HG03457 (cell line): ENCODE measurements at regions not wholly inside any gene's neighbourhood (a gene's known extent, or its start where the extent isn't known, plus 50 kb on each side); places are given as distances from the start of the nearest gene placed in this dataset.

Experiments used
- ATAC-seq: cut with Tn5 transposase; IDR thresholded peaks from one replicate; pipeline ENCODE4 v1.9.1; 2021; ENCODE audit warnings: moderate number of reproducible peaks; ENCODE audit not compliant: unreplicated experiment

- ATAC-seq: no peak
These were observed 683.4 kb downstream of the TBC1D22A start for GRCh38 chr22:47445716-47446290.

GRCh38 chr22:47445212-47445611 is 682.8 kb downstream of the TBC1D22A start:
- ATAC-seq: no peak

GRCh38 chr22:47444746-47445065 is 682.3 kb downstream of the TBC1D22A start:
- no peak for ATAC-seq

GRCh38 chr22:47443836-47444745 is 681.6 kb downstream of the TBC1D22A start:
- no peak for ATAC-seq

- no peak for ATAC-seq
These were observed 680.4 kb downstream of the TBC1D22A start for GRCh38 chr22:47442821-47443220.

- no peak for ATAC-seq
These were observed 677.3 kb downstream of the TBC1D22A start for GRCh38 chr22:47439643-47440265.

- ATAC-seq: no peak
These were observed 675.2 kb downstream of the TBC1D22A start for GRCh38 chr22:47437636-47438035.

- no peak for ATAC-seq
These were observed 674.7 kb downstream of the TBC1D22A start for GRCh38 chr22:47437110-47437509.

GRCh38 chr22:47435826-47436225 is 673.4 kb downstream of the TBC1D22A start:
- no peak for ATAC-seq

- no peak for ATAC-seq
These were observed 672.7 kb downstream of the TBC1D22A start for GRCh38 chr22:47435204-47435487.

- no peak for ATAC-seq
These were observed 672.1 kb downstream of the TBC1D22A start for GRCh38 chr22:47434336-47435203.

GRCh38 chr22:47433627-47434026 is 671.2 kb downstream of the TBC1D22A start:
- no peak for ATAC-seq

GRCh38 chr22:47432683-47433082 is 670.2 kb downstream of the TBC1D22A start:
- ATAC-seq: no peak

GRCh38 chr22:47423861-47424820 is 661.7 kb downstream of the TBC1D22A start:
- ATAC-seq: no peak

- ATAC-seq: no peak
These were observed 660.8 kb downstream of the TBC1D22A start for GRCh38 chr22:47423266-47423665.

GRCh38 chr22:47422736-47423135 is 660.3 kb downstream of the TBC1D22A start:
- no peak for ATAC-seq

GRCh38 chr22:47421846-47422245 is 659.4 kb downstream of the TBC1D22A start:
- ATAC-seq: no peak

GRCh38 chr22:47420211-47420610 is 657.8 kb downstream of the TBC1D22A start:
- no peak for ATAC-seq

- no peak for ATAC-seq
These were observed 656.8 kb downstream of the TBC1D22A start for GRCh38 chr22:47419239-47419638.

- ATAC-seq: no peak
These were observed 655.2 kb downstream of the TBC1D22A start for GRCh38 chr22:47417699-47418098.
